Neutrophil (primary cell): ENCODE measurements at regions not wholly inside any gene's neighbourhood (a gene's known extent, or its start where the extent isn't known, plus 50 kb on each side); places are given as distances from the start of the nearest gene placed in this dataset.

Experiments
- H3K27ac ChIP-seq: fragments of 200-600 bp; sonication (generic); 2 replicates; pipeline ENCODE4 v1.5.1; 2016; ENCODE audit warnings: mild to moderate bottlenecking, moderate library complexity
- H3K27me3 ChIP-seq: fragments of 200-600 bp; sonication (generic); 2 replicates; pipeline ENCODE4 v1.6.0; 2016; ENCODE audit warnings: mild to moderate bottlenecking
- H3K36me3 ChIP-seq: fragments of 200-600 bp; sonication (generic); 2 replicates; pipeline ENCODE4 v1.5.1; 2017
- H3K4me1 ChIP-seq, 2 experiments: fragments of 200-600 bp in 1 of 2; sonication (generic) in 1 of 2; 1 replicate in 1 of 2; 2 replicates in 1 of 2; pipeline versions ENCODE4 v1.5.1 to v1.6.1; 2013 to 2016; ENCODE audit warnings: low read depth in 1 of 2, low read length in 1 of 2, mild to moderate bottlenecking in 1 of 2, moderate library complexity in 1 of 2; ENCODE audit not compliant: control insufficient read depth in 1 of 2, insufficient read depth in 1 of 2
- H3K4me3 ChIP-seq, 2 experiments: fragments of 200-600 bp in 1 of 2; sonication (generic) in 1 of 2; 1 replicate in 1 of 2; 2 replicates in 1 of 2; pipeline ENCODE4 v1.5.1; 2013 to 2016; ENCODE audit warnings: low read depth in 1 of 2, low read length in 1 of 2, mild to moderate bottlenecking in 1 of 2, moderate library complexity in 1 of 2
- H3K9me3 ChIP-seq: fragments of 200-600 bp; sonication (generic); 2 replicates; pipeline ENCODE4 v1.5.1; 2016
- TF ChIP-seq, protein P1 (sequence below): fragments of 200-600 bp; sonication (generic); IDR thresholded peaks from 2 replicates; pipeline ENCODE4 v1.5.1; 2016; ENCODE audit warnings: antibody characterized with exemption

GRCh38 chr11:105204636-105205035, 65.1 kb upstream of the CARD18 start:
- H3K27ac ChIP-seq, result peak overlapping the region; percentile 30
- no peaks in the 10 kb centered on the region for H3K27me3 ChIP-seq
- H3K4me3 ChIP-seq, result no peak overlapping the region
- H3K4me1 ChIP-seq, result peaks cover 11 to 13% of the 10 kb centered on the region in 2 experiments
- H3K36me3 ChIP-seq, result no peaks in the 10 kb centered on the region
- TF ChIP-seq, protein P1, sequence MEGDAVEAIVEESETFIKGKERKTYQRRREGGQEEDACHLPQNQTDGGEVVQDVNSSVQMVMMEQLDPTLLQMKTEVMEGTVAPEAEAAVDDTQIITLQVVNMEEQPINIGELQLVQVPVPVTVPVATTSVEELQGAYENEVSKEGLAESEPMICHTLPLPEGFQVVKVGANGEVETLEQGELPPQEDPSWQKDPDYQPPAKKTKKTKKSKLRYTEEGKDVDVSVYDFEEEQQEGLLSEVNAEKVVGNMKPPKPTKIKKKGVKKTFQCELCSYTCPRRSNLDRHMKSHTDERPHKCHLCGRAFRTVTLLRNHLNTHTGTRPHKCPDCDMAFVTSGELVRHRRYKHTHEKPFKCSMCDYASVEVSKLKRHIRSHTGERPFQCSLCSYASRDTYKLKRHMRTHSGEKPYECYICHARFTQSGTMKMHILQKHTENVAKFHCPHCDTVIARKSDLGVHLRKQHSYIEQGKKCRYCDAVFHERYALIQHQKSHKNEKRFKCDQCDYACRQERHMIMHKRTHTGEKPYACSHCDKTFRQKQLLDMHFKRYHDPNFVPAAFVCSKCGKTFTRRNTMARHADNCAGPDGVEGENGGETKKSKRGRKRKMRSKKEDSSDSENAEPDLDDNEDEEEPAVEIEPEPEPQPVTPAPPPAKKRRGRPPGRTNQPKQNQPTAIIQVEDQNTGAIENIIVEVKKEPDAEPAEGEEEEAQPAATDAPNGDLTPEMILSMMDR, result no peak
- no peaks in the 10 kb centered on the region for H3K9me3 ChIP-seq

- Histone ChIP-seq H3K4me3 (no peak overlapping the region), H3K9me3 (no peaks in the 10 kb centered on the region), H3K27ac (no peak overlapping the region), H3K4me1 (peaks cover 11 to 13% of the 10 kb centered on the region in 2 experiments), H3K36me3 (no peaks in the 10 kb centered on the region), H3K27me3 (no peaks in the 10 kb centered on the region)
- TF ChIP-seq, protein P1, result no peak
Observed at GRCh38 chr11:105203569-105204240, 64.1 kb upstream of the CARD18 start.

- TF ChIP-seq, protein P1, result no peak
- no peak overlapping the region for H3K27ac ChIP-seq
Observed at GRCh38 chr11:105202844-105203548, 63.4 kb upstream of the CARD18 start.

GRCh38 chr11:105202422-105202821, 62.9 kb upstream of the CARD18 start:
- Histone ChIP-seq H3K4me3 (no peak overlapping the region), H3K4me1 (peaks cover 11 to 13% of the 10 kb centered on the region in 2 experiments), H3K27me3 (no peaks in the 10 kb centered on the region), H3K36me3 (no peaks in the 10 kb centered on the region), H3K9me3 (no peaks in the 10 kb centered on the region), H3K27ac (no peak overlapping the region)
- TF ChIP-seq, protein P1, result no peak

More at GRCh38 chr11:105202844-105203548, 63.4 kb upstream of the CARD18 start:
- H3K9me3 ChIP-seq, result no peaks in the 10 kb centered on the region
- H3K27me3 ChIP-seq, result no peaks in the 10 kb centered on the region
- no peak overlapping the region for H3K4me3 ChIP-seq
- H3K4me1 ChIP-seq, result peaks cover 11 to 13% of the 10 kb centered on the region in 2 experiments
- no peaks in the 10 kb centered on the region for H3K36me3 ChIP-seq

DNA sequence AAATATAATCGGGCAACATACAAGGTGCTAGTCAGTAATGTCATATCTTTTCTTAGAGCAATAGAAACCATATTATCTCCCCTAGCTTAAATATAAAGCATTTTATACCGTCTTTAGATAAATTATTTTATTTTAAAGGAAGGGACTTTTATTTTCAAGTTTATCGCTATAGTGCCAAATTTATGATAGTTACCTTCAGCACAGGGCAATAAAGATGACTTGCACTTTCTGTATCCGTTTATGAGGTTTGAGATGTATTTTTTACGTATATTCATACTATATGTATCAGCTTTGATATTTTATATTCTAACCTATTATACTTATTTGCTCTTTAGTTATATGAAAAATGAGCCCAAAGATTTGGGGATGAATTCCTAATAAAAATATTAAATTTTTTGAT, 61.6 kb upstream of the CARD18 start:
- TF ChIP-seq, protein P1, result no peak
- peaks cover 11 to 13% of the 10 kb centered on the region in 2 experiments for H3K4me1 ChIP-seq
- H3K9me3 ChIP-seq, result no peaks in the 10 kb centered on the region
- no peak overlapping the region for H3K27ac ChIP-seq
- H3K4me3 ChIP-seq, result no peak overlapping the region
- no peaks in the 10 kb centered on the region for H3K36me3 ChIP-seq
- H3K27me3 ChIP-seq, result no peaks in the 10 kb centered on the region
